ENCODE measurements at regions not wholly inside any gene's neighbourhood (a gene's known extent, or its start where the extent isn't known, plus 50 kb on each side); places are given as distances from the start of the nearest gene placed in this dataset.

DNA sequence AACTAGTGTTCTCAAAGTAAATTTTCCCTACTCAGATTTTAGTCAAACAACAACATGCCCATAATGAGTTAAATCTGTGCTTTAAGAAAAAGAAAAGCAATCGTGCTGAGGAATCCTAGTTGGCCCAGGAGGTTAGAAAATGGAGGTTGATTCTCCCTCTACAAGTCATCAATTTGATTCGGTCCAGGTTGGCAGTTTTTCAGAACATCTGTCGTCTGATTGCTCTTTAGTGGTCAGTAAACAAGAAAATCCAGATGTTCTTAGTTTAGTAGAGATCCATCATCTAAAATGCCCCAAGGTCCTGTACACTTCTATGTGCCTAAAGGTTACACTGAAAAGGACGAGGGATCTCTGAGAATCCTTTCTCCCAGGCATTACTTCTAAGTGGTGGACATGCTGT, 659.2 kb downstream of the MTRR start:
- TF ChIP-seq GABPA (IDR thresholded peaks at IDR 0.05; ENCODE audit: low read depth, low read length) (no peak), GABPA (CRISPR knock-in tag; IDR thresholded peaks at IDR 0.05; ENCODE audit: low read depth) (no peak), ASH2L (IDR thresholded peaks at IDR 0.05; ENCODE audit: insufficient read length, low read depth, low read length) (no peak), JUNB (CRISPR knock-in tag; IDR thresholded peaks at IDR 0.05; ENCODE audit: borderline replicate concordance) (no peak), SUZ12 (IDR thresholded peaks at IDR 0.05; ENCODE audit: low read depth, low read length) (no peak), NCOA1 (CRISPR knock-in tag; IDR thresholded peaks at IDR 0.05) (no peak), ZFX (CRISPR knock-in tag; IDR thresholded peaks at IDR 0.05; ENCODE audit: low read depth) (no peak)
